ENCODE measurements at regions not wholly inside any gene's neighbourhood (a gene's known extent, or its start where the extent isn't known, plus 50 kb on each side); places are given as distances from the start of the nearest gene placed in this dataset.

GRCh38 chr16:56063111-56063510, 128.2 kb upstream of the GNAO1 start:
- H3K27ac Mint-ChIP-seq: no peak overlapping the region
- no peaks in the 10 kb centered on the region for H3K9me3 Mint-ChIP-seq
- no peaks in the 10 kb centered on the region for H3K36me3 Mint-ChIP-seq
- no peak overlapping the region for H3K4me3 Mint-ChIP-seq
- no peaks in the 10 kb centered on the region for H3K4me1 Mint-ChIP-seq
- peaks cover 3% of the 10 kb centered on the region for H3K27me3 Mint-ChIP-seq

- H3K9me3 Mint-ChIP-seq: no peaks in the 10 kb centered on the region
- peaks cover 9% of the 10 kb centered on the region for H3K27me3 Mint-ChIP-seq
- H3K4me1 Mint-ChIP-seq: no peaks in the 10 kb centered on the region
- no peak overlapping the region for H3K4me3 Mint-ChIP-seq
- H3K27ac Mint-ChIP-seq: no peak overlapping the region
- no peaks in the 10 kb centered on the region for H3K36me3 Mint-ChIP-seq
Observed at GRCh38 chr16:56057151-56057550, 134.1 kb upstream of the GNAO1 start.

GRCh38 chr16:56050916-56051315, 140.4 kb upstream of the GNAO1 start:
- H3K9me3 Mint-ChIP-seq: no peaks in the 10 kb centered on the region
- no peak overlapping the region for H3K4me3 Mint-ChIP-seq
- no peaks in the 10 kb centered on the region for H3K36me3 Mint-ChIP-seq
- no peak overlapping the region for H3K27ac Mint-ChIP-seq
- no peaks in the 10 kb centered on the region for H3K4me1 Mint-ChIP-seq
- H3K27me3 Mint-ChIP-seq: peaks cover 8% of the 10 kb centered on the region

- no peaks in the 10 kb centered on the region for H3K9me3 Mint-ChIP-seq
- no peak overlapping the region for H3K4me3 Mint-ChIP-seq
- no peaks in the 10 kb centered on the region for H3K36me3 Mint-ChIP-seq
- no peak overlapping the region for H3K27ac Mint-ChIP-seq
- no peaks in the 10 kb centered on the region for H3K4me1 Mint-ChIP-seq
- peaks cover 6% of the 10 kb centered on the region for H3K27me3 Mint-ChIP-seq
Observed at GRCh38 chr16:56048425-56049105, 142.7 kb upstream of the GNAO1 start.

- H3K36me3 Mint-ChIP-seq: no peaks in the 10 kb centered on the region
- no peak overlapping the region for H3K27ac Mint-ChIP-seq
- peaks cover 7% of the 10 kb centered on the region for H3K27me3 Mint-ChIP-seq
- no peaks in the 10 kb centered on the region for H3K4me1 Mint-ChIP-seq
- no peaks in the 10 kb centered on the region for H3K9me3 Mint-ChIP-seq
- no peak overlapping the region for H3K4me3 Mint-ChIP-seq
Observed at GRCh38 chr16:56047307-56048234, 143.7 kb upstream of the GNAO1 start.

GRCh38 chr16:56042416-56042815, 148.9 kb upstream of the GNAO1 start:
- Mint-ChIP-seq H3K9me3 (peaks cover 7% of the 10 kb centered on the region), H3K27me3 (peaks cover 11% of the 10 kb centered on the region), H3K4me3 (no peak overlapping the region), H3K27ac (no peak overlapping the region), H3K4me1 (no peaks in the 10 kb centered on the region), H3K36me3 (no peaks in the 10 kb centered on the region)

GRCh38 chr16:56041556-56042140, 149.6 kb upstream of the GNAO1 start:
- H3K27me3 Mint-ChIP-seq: peaks cover 9% of the 10 kb centered on the region
- peaks cover 14% of the 10 kb centered on the region for H3K9me3 Mint-ChIP-seq
- H3K4me1 Mint-ChIP-seq: no peaks in the 10 kb centered on the region
- H3K4me3 Mint-ChIP-seq: no peak overlapping the region
- peaks cover 1% of the 10 kb centered on the region for H3K36me3 Mint-ChIP-seq
- no peak overlapping the region for H3K27ac Mint-ChIP-seq

- no peak overlapping the region for H3K27ac Mint-ChIP-seq
Observed at GRCh38 chr16:56038564-56039098, 152.7 kb upstream of the GNAO1 start.

GRCh38 chr16:56032072-56032471, 156.9 kb upstream of the CES5A start:
- Mint-ChIP-seq H3K36me3 (peaks cover 1% of the 10 kb centered on the region), H3K4me1 (no peaks in the 10 kb centered on the region)

More at GRCh38 chr16:56038564-56039098, 152.7 kb upstream of the GNAO1 start:
- Mint-ChIP-seq H3K4me3 (no peak overlapping the region), H3K9me3 (peaks cover 14% of the 10 kb centered on the region), H3K36me3 (peaks cover 1% of the 10 kb centered on the region), H3K27me3 (peaks cover 8% of the 10 kb centered on the region), H3K4me1 (no peaks in the 10 kb centered on the region)

GRCh38 chr16:56029026-56029425, 153.9 kb upstream of the CES5A start:
- no peaks in the 10 kb centered on the region for H3K36me3 Mint-ChIP-seq
- H3K27me3 Mint-ChIP-seq: peaks cover 5% of the 10 kb centered on the region
- H3K27ac Mint-ChIP-seq: no peak overlapping the region
- H3K4me3 Mint-ChIP-seq: no peak overlapping the region
- H3K9me3 Mint-ChIP-seq: no peaks in the 10 kb centered on the region
- no peaks in the 10 kb centered on the region for H3K4me1 Mint-ChIP-seq

More at GRCh38 chr16:56032072-56032471, 156.9 kb upstream of the CES5A start:
- Mint-ChIP-seq H3K27me3 (peaks cover 6% of the 10 kb centered on the region), H3K9me3 (peaks cover 4% of the 10 kb centered on the region), H3K27ac (no peak overlapping the region), H3K4me3 (no peak overlapping the region)

- Mint-ChIP-seq H3K9me3 (no peaks in the 10 kb centered on the region), H3K27me3 (no peaks in the 10 kb centered on the region), H3K36me3 (no peaks in the 10 kb centered on the region), H3K27ac (no peak overlapping the region), H3K4me1 (no peaks in the 10 kb centered on the region), H3K4me3 (no peak overlapping the region)
Observed at GRCh38 chr16:56022818-56023217, 147.6 kb upstream of the CES5A start.

- no peak overlapping the region for H3K4me3 Mint-ChIP-seq
- H3K36me3 Mint-ChIP-seq: no peaks in the 10 kb centered on the region
- no peaks in the 10 kb centered on the region for H3K4me1 Mint-ChIP-seq
- peaks cover 3% of the 10 kb centered on the region for H3K27me3 Mint-ChIP-seq
- no peaks in the 10 kb centered on the region for H3K9me3 Mint-ChIP-seq
- H3K27ac Mint-ChIP-seq: no peak overlapping the region
Observed at GRCh38 chr16:56019274-56019673, 144.1 kb upstream of the CES5A start.

GRCh38 chr16:56013962-56014552, 138.9 kb upstream of the CES5A start:
- H3K27ac Mint-ChIP-seq: no peak overlapping the region
- H3K36me3 Mint-ChIP-seq: no peaks in the 10 kb centered on the region
- no peaks in the 10 kb centered on the region for H3K4me1 Mint-ChIP-seq
- no peak overlapping the region for H3K4me3 Mint-ChIP-seq
- peaks cover 11% of the 10 kb centered on the region for H3K27me3 Mint-ChIP-seq
- no peaks in the 10 kb centered on the region for H3K9me3 Mint-ChIP-seq

- Mint-ChIP-seq H3K4me3 (no peak overlapping the region), H3K4me1 (no peaks in the 10 kb centered on the region), H3K9me3 (no peaks in the 10 kb centered on the region), H3K27ac (no peak overlapping the region), H3K36me3 (no peaks in the 10 kb centered on the region), H3K27me3 (peaks cover 12% of the 10 kb centered on the region)
Observed at GRCh38 chr16:56012482-56012811, 137.3 kb upstream of the CES5A start.

GRCh38 chr16:56011808-56012481, 136.8 kb upstream of the CES5A start:
- Mint-ChIP-seq H3K4me1 (no peaks in the 10 kb centered on the region), H3K4me3 (no peak overlapping the region), H3K27me3 (peaks cover 12% of the 10 kb centered on the region), H3K27ac (no peak overlapping the region), H3K9me3 (no peaks in the 10 kb centered on the region), H3K36me3 (no peaks in the 10 kb centered on the region)

Measured in activated naive CD4-positive, alpha-beta T cell treated with anti-CD3 and anti-CD28 coated beads, Interleukin-2, amount 50 U/mL, for 24 hours (primary cell).